Amygdala (tissue), 56 donors: ENCODE measurements at regions not wholly inside any gene's neighbourhood (a gene's known extent, or its start where the extent isn't known, plus 50 kb on each side); places are given as distances from the start of the nearest gene placed in this dataset.
A peak's percentile ranks its signal among the peaks of the same experiment; 100 is the strongest.

Experiments used
- DNase-seq, 56 donors: peaks; one replicate each; lab custom pipeline; 2025; lab: John Stamatoyannopoulos, UW

DNA sequence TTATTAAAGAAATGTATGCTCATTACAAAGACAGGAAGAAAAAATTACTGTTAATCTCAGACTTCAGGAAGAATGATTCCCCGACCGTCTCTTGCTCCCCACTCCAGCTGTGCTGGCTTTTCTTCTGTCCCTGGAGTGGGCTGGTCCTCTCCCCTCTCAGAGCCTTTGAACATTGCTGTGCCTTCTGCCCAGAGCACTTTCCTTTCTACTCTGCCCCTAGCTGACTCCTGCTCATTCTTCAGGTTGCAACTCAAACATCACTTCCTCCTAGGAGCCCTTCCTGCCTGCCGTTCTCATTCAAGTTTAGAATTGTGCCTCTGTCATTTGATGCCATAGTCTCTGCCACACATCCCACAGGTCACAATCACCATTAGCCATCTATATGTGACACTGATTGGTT lies 329.5 kb downstream of the MIAT start:
- DNase-seq = no peak

GRCh38 chr22:26990503-26991189 lies 333.3 kb downstream of the MIAT start:
- DNase-seq = no peak

DNA sequence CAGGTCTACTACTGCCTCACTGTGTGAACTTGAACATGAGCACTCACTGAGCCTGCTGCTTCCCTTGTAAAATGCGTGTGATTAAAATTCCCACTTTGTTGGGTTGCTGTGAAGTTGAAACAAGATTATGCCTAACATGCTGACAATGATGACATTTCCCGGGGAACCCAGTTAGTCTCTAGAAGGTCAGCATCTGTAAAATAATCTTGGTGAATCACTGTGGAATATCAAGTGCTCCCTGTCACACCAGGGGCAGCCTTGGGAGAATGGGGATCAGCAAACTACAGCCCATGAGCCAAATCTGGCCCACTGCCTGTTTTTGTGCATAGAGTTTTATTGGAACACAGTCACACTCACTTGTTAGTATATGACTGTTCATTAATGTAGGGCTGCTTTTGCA lies 335.2 kb downstream of the MIAT start:
- DNase-seq = no peak

GRCh38 chr22:26993886-26994285 lies 336.5 kb downstream of the MIAT start:
- no peak for DNase-seq

- DNase-seq = no peak
Observed at GRCh38 chr22:26994801-26995200, 337.4 kb downstream of the MIAT start.

GRCh38 chr22:26995235-26995634 lies 337.8 kb downstream of the MIAT start:
- DNase-seq = no peak

DNA sequence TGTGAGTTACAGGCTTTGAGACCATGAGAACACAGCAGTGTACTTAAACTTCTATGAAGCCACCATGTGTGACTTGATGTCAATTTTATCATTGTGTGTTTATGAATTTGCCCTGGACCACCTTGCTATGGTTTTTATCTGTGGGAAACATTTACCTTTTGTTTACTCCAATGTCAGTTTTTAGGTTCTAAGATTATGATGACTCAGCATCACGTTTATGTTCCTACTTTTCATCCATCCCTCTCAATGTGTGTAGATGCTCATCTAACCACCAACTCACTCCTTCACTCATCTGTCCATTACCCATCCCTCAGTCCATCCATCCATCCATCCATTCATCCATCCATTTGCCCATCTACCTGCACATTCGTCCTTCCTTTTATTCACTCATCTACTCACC lies 338.8 kb downstream of the MIAT start:
- no peak for DNase-seq

GRCh38 chr22:26998129-26998528 lies 340.7 kb downstream of the MIAT start:
- DNase-seq = no peak

DNA sequence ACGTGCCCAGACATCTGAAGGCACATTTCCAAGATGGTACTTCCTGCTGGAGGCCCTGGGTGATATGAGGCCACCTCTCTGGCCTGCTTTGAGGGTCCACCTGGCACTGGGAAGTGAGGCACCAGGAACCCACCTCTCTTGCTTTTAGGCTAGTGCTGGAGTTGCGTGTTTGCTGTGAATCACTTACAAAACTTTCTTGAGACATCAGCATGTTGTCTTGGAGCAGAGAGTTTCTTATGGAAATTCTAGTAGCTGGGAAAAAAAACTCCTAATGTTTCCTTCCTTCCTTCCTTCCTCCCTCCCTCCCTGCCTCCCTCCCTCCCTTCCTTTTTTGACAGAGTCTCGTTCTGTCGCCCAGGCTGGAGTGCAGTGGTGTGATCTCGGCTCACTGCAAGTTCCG lies 341.3 kb downstream of the MIAT start:
- no peak for DNase-seq

- DNase-seq = no peak
Observed at GRCh38 chr22:27003297-27003696, 345.9 kb downstream of the MIAT start.

- no peak for DNase-seq
Observed at GRCh38 chr22:27004434-27004833, 347.0 kb downstream of the MIAT start.

DNA sequence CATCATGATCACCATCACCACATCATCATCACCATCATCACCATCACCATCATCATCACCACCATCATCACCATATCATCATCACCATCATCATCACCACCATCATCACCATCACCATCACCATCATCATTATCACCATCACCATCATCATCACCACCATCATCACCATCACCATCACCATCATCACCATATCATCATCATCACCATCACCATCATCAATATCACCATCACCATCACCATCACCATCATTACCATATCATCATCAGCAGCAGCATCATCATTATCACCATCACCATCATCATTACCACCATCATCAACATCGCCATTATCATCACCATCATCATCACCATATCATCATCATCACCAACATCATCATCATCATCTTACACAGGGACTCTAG lies 351.1 kb downstream of the MIAT start:
- DNase-seq = no peak

DNA sequence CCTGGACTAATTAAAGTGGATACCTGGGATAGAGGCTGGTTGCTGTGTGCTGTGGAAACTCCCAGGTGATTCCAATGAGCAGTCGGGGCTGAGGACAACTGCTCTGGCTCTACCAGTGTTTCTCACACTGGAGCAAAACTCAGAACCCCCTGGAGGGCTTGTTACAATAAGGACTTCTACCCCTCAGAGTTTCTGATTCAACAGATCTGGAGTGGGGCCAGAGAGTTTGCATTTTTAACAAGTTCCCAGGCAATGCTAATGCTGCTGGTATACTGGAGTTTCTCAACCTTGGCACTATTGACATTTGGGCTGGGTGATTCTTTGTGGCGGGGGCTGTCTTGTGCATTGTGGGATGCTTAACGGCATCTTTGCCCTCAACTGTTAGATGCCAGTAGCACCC lies 353.7 kb downstream of the MIAT start:
- DNase-seq = no peak

DNA sequence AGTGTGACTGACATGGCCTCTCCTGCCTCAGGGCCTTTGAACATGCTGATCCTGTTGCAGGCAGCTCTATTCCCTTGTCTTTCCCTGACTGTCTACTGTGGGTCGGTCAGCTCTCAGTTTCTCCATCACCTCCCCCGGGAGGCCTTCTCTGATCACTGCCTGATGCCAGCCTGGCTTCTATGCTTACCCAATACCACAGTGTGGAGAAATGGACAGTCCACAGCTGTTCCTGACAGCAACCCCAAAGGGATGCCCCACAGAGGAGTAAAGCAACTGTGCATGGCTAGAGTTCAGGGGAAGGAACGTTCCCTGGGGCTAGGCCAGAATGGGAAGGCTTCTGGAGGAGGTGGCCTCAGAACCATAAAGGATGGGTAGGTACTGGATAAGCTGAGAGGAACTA lies 354.3 kb downstream of the MIAT start:
- DNase-seq = no peak

- DNase-seq = no peak
Observed at GRCh38 chr22:27019827-27020226, 362.4 kb downstream of the MIAT start.

- no peak for DNase-seq
Observed at GRCh38 chr22:27022274-27022895, 365.0 kb downstream of the MIAT start.

- peak in 2 of 56 donors; percentile 1 to 5 for DNase-seq
Observed at GRCh38 chr22:27022896-27023361, 365.5 kb downstream of the MIAT start.

GRCh38 chr22:27023591-27023990 lies 366.2 kb downstream of the MIAT start:
- no peak for DNase-seq

DNA sequence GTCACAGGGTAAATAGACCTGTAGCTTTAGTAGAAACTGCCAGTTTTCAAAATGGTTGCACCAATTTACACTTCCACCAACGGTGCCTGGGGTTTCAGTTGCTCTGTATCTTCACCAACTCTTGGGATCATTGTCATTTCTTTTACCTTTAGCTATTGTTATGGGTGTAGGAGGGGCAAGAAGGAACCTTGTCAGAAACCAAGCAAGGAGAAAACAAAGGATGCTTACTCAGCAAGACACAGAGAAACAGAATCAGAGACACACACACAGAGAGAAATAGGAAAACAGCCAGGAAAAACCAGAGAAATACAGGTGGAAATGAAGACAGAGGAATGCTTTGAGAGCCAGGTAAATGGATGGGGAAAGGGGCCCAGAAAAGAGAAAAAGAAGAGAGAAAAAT lies 367.6 kb downstream of the MIAT start:
- DNase-seq = no peak

DNA sequence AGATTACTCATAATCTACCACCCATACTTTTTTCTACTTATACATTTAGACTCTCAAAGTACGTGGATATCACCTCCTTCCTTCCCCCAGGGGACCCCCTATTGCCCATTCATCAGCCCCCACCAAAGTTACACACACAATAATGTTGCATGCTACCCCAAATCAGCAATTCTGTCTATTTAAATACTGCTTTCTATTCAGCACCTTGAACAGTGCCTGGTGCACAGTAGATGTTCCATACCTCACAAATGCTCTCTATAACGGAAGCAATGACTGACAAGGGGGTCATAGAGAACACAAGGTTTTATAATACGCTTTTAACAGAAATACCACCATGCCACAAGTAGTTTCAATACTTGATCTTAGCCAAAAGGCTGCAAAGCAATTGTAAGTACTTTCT lies 370.7 kb downstream of the MIAT start:
- no peak for DNase-seq

DNA sequence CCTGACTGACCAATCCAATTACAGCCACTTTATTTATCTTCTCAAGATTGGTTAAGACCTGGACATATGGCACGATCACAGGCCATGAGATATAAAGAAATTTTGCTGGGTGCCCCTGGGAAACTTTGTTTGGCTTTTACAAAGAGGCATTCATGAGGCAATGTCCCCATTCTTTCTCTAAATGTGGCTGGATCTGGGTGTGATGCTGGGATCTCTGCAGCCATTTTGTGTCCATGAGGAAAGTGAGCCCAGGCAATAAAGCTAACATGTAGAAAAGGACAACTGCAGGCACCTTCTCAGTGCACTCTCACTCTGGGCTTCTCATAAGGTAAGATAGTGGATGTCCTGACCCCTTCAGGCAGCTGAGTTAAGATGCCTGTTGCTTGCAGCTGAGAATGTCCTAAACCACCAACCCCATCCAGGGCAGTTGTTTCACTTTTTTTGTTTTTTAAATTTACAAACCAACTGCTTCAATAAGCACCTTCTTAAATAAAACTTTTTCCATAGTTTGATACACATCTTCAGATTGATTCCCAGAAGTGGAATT lies 372.3 kb downstream of the MIAT start:
- no peak for DNase-seq

DNA sequence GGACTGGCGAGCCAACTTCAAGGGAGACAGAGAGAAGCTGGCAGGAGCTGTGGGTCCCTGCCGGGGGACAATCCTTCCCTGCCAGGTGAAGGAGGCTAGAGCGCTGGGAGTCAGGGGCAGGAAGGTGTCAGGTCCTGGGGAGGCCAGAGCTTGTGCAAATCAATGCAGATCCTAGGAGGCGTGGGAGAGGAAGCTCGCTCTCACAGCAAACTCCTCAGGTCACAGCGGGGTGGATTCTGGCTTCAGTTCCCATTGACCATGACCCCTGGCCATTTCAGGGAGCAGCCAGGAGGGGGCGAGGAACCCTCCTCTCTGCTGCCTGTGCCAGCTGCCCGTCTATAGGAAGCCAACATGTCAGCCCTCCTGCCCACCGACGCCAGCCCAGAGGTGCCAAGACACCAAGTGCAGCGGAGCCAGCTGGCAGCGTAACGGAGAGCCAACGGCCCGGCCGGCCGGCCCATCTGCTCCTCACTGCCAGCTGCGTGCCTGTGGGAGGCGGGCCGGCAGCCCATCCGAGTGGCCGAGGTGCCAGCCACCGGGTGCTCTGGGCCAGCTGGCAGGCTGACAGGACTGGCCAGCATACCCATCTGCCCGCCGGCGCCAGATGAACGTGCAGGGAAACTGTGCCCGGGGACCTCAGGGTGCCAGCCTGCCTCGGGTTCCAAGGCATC lies 374.8 kb downstream of the MIAT start:
- DNase-seq = peak in 51 of 56 donors; percentile 7 to 84 (median 56)
